K562 (cell line): ENCODE measurements at regions not wholly inside any gene's neighbourhood (a gene's known extent, or its start where the extent isn't known, plus 50 kb on each side); places are given as distances from the start of the nearest gene placed in this dataset.

ENCODE experiments used
- ATAC-seq: fragments of 200-7000 bp; cut with Tn5 transposase; 3 replicates; pipeline ENCODE4 v1.9.1; 2020; ENCODE audit warnings: moderate library complexity
- BruUV-seq: library from RNA; stranded (reverse); fragments of 400-500 nt; replicated peaks from 2 replicates; lab custom pipeline; 2021; lab: Mats Ljungman, UMichigan
- CTCF ChIA-PET: fragments of 300-600 bp; formaldehyde crosslinking; extraction: SDS; loops from one replicate; lab custom pipeline; 2021; ENCODE audit warnings: low intra/inter-chr PET ratio; lab: Yijun Ruan, JAX
- POLR2A ChIA-PET: fragments of 300-600, 350-650 bp; sonication (Branson Sonifier 250); formaldehyde crosslinking; extraction: SDS; loops from one replicate; lab custom pipeline; 2021; ENCODE audit warnings: antibody characterized with exemption, inconsistent platforms; lab: Yijun Ruan, JAX
- DNase-seq, 4 experiments: peaks; one replicate each; pipeline versions ENCODE4 v3.0.0 to v3.0.0-alpha.2; 2011 to 2018; ENCODE audit warnings: low spot score in 3 of 4, mixed read lengths in 3 of 4; ENCODE audit errors: extremely low read depth in 1 of 4
- FAIRE-seq: peaks from 2 replicates; lab custom pipeline; 2011; peaks lifted over from hg19 to GRCh38; lab: Jason Lieb, UNC
- H2AFZ ChIP-seq: 2 replicates; pipeline ENCODE4 v1.6.0; 2011; ENCODE audit warnings: low read depth, low read length, control low read depth, inconsistent platforms
- H3K27ac ChIP-seq: fragments of 200-600 bp; 3 replicates; pipeline ENCODE4 v1.8.0; 2011; ENCODE audit warnings: low read depth, mild to moderate bottlenecking, control low read depth, inconsistent platforms, low read length, moderate library complexity, mixed read lengths; ENCODE audit errors: extremely low read depth
- H3K27me3 ChIP-seq, 2 experiments: fragments of 300-600 bp in 1 of 2; 2 replicates in 1 of 2; 3 replicates in 1 of 2; pipeline versions ENCODE4 v1.6.0 to v1.8.0; 2011; ENCODE audit warnings: inconsistent platforms in 2 of 2, low read length in 2 of 2, mild to moderate bottlenecking in 1 of 2, mixed read lengths in 1 of 2, moderate library complexity in 1 of 2; ENCODE audit not compliant: control insufficient read depth in 2 of 2, insufficient read depth in 2 of 2
- H3K36me3 ChIP-seq: fragments of 300-600 bp; 3 replicates; pipeline ENCODE4 v1.8.0; 2011; ENCODE audit warnings: mild to moderate bottlenecking, low read length, inconsistent platforms; ENCODE audit not compliant: control insufficient read depth, insufficient read depth
- H3K4me1 ChIP-seq, 2 experiments: fragments of 200-600 bp in 1 of 2; replicated peaks in 1 of 2; 2 replicates in 1 of 2; 3 replicates in 1 of 2; pipeline versions ENCODE4 v1.5.1 to v1.8.0; 2011; ENCODE audit warnings: inconsistent platforms in 2 of 2, low read length in 2 of 2, mild to moderate bottlenecking in 1 of 2, mixed read lengths in 1 of 2, moderate library complexity in 1 of 2; ENCODE audit not compliant: control insufficient read depth in 2 of 2, insufficient read depth in 2 of 2
- H3K4me2 ChIP-seq: 2 replicates; pipeline ENCODE4 v1.6.1; 2011; ENCODE audit warnings: low read length, control low read depth, inconsistent platforms, mixed read lengths; ENCODE audit not compliant: insufficient read depth
- H3K4me3 ChIP-seq: fragments of 200-600 bp; sonication (generic), shearing (Covaris generic); 2 replicates; pipeline ENCODE4 v1.5.1; 2016; ENCODE audit warnings: control low read depth, inconsistent platforms
- H3K79me2 ChIP-seq: fragments of 200-600 bp; 3 replicates; pipeline ENCODE4 v1.8.0; 2011; ENCODE audit warnings: low read length, inconsistent platforms; ENCODE audit not compliant: control insufficient read depth, insufficient read depth
- H3K9ac ChIP-seq, 2 experiments: 2 replicates each; pipeline versions ENCODE4 v1.6.0 to v1.6.1; 2011; ENCODE audit warnings: low read depth in 2 of 2, low read length in 2 of 2, control low read depth in 1 of 2, inconsistent platforms in 1 of 2, mild to moderate bottlenecking in 1 of 2, mixed read lengths in 1 of 2; ENCODE audit not compliant: insufficient read depth in 1 of 2
- H3K9me1 ChIP-seq: one replicate; pipeline ENCODE4 v1.6.0; 2011; ENCODE audit warnings: inconsistent platforms, mild to moderate bottlenecking, low read length, moderate library complexity; ENCODE audit not compliant: control insufficient read depth, insufficient read depth
- H3K9me3 ChIP-seq: replicated peaks from 2 replicates; pipeline ENCODE4 v1.5.1; 2011; ENCODE audit warnings: low read depth, low read length, inconsistent platforms; ENCODE audit not compliant: control insufficient read depth, insufficient read depth
- H4K20me1 ChIP-seq: replicated peaks from 2 replicates; pipeline ENCODE4 v1.6.1; 2011; ENCODE audit warnings: low read length, inconsistent platforms, mixed read lengths; ENCODE audit not compliant: control insufficient read depth, insufficient read depth
- CHD4 ChIP-seq: fragments of 200-600 bp; sonication (generic); IDR thresholded peaks from 3 replicates; pipeline ENCODE4 v1.6.1; 2012; ENCODE audit warnings: low read depth, mild to moderate bottlenecking, mixed read lengths, low read length, inconsistent platforms; ENCODE audit not compliant: insufficient read depth, insufficient replicate concordance, poor library complexity, severe bottlenecking
- ETV6 ChIP-seq, 3 experiments: fragments of 150-350 bp in 1 of 3; sonication (generic) in 1 of 3; formaldehyde crosslinking in 1 of 3; IDR thresholded peaks; 2 replicates each; pipeline versions ENCODE4 v1.6.1 to v1.8.0; 2014 to 2022; ENCODE audit warnings: borderline replicate concordance in 2 of 3, low read depth in 2 of 3, antibody characterized with exemption in 1 of 3, low read length in 1 of 3, mild to moderate bottlenecking in 1 of 3, missing genetic modification reagents in 1 of 3
- EZH2 ChIP-seq: IDR thresholded peaks from 2 replicates; pipeline ENCODE4 v1.6.1; 2012; ENCODE audit warnings: low read depth, mild to moderate bottlenecking, inconsistent platforms, low read length, borderline replicate concordance
- IRF2 ChIP-seq: sonication (generic); formaldehyde crosslinking; IDR thresholded peaks from 2 replicates; pipeline ENCODE4 v1.8.1; 2022; ENCODE audit warnings: mild to moderate bottlenecking, missing genetic modification reagents
- NELFE ChIP-seq: IDR thresholded peaks from 2 replicates; pipeline ENCODE4 v1.6.1; 2011; ENCODE audit warnings: mild to moderate bottlenecking; ENCODE audit not compliant: insufficient read depth, insufficient read length
- SAFB ChIP-seq: fragments of 200-400 bp; formaldehyde crosslinking; IDR thresholded peaks from 2 replicates; pipeline ENCODE4 v1.6.1; 2017; ENCODE audit warnings: low read depth, low read length, borderline replicate concordance
- SIX5 ChIP-seq, 2 experiments: IDR thresholded peaks; 2 replicates each; pipeline ENCODE4 v1.6.1; 2011; ENCODE audit warnings: low read length in 2 of 2, borderline replicate concordance in 1 of 2, low read depth in 1 of 2, mild to moderate bottlenecking in 1 of 2, moderate library complexity in 1 of 2; ENCODE audit not compliant: insufficient read depth in 1 of 2
- STAT5B ChIP-seq: fragments of 250-450 bp; sonication (Bioruptor Pico); IDR thresholded peaks from 2 replicates; pipeline ENCODE4 v1.8.0; 2021; ENCODE audit warnings: mild to moderate bottlenecking, inconsistent platforms
- ZBED1 ChIP-seq: IDR thresholded peaks from 2 replicates; pipeline ENCODE4 v1.6.1; 2014
- ZNF57 ChIP-seq: fragments of 450-650 bp; formaldehyde crosslinking; IDR thresholded peaks from 2 replicates; pipeline ENCODE4 v1.4.0; 2020; ENCODE audit warnings: mild to moderate bottlenecking, moderate library complexity
- ZNF696 ChIP-seq: fragments of 250-450 bp; sonication (Bioruptor Pico); conservative IDR thresholded peaks from 2 replicates; pipeline ENCODE4 v1.4.0; 2020; ENCODE audit warnings: mild to moderate bottlenecking, moderate library complexity
- ZNF75A ChIP-seq: fragments of 450-650 bp; formaldehyde crosslinking; IDR thresholded peaks from 2 replicates; pipeline ENCODE4 v1.4.0; 2020; ENCODE audit warnings: mild to moderate bottlenecking
- WGBS: fragments of 100-300 bp; shearing (Covaris generic); methylation state at CpG from one replicate; pipeline ENCODE4 v1.1.6; 2016; ENCODE audit warnings: low coverage, mixed read lengths; ENCODE audit not compliant: insufficient coverage; ENCODE audit errors: missing lambda C conversion rate; 5-methylcytosine and 5-hydroxymethylcytosine counted together
- in situ Hi-C: fragments of 300-500 bp; cut with MboI; formaldehyde crosslinking; loops from 4 replicates; pipeline ENCODE4 v1.15.0; 2018; ENCODE audit warnings: inconsistent platforms, mixed read lengths
- intact Hi-C: fragments of 100-400 bp; cut with micrococcal nuclease; formaldehyde crosslinking; loops from 2 replicates; pipeline ENCODE4 v1.14.2; 2022
- TF ChIP-seq, protein P1 (sequence below): fragments of 450-650 bp; formaldehyde crosslinking; IDR thresholded peaks from 2 replicates; pipeline ENCODE4 v1.4.0; 2022; ENCODE audit warnings: missing genetic modification characterization
- TF ChIP-seq, protein P2 (sequence below): fragments of 250-450 bp; sonication (Bioruptor Pico); IDR thresholded peaks from 2 replicates; pipeline ENCODE4 v1.8.0; 2021; ENCODE audit warnings: moderate library complexity, mild to moderate bottlenecking, inconsistent platforms
- TF ChIP-seq, protein P3 (sequence below): sonication (generic); formaldehyde crosslinking; IDR thresholded peaks from 2 replicates; pipeline ENCODE4 v1.4.0; 2020; ENCODE audit warnings: mild to moderate bottlenecking, missing genetic modification reagents

DNA sequence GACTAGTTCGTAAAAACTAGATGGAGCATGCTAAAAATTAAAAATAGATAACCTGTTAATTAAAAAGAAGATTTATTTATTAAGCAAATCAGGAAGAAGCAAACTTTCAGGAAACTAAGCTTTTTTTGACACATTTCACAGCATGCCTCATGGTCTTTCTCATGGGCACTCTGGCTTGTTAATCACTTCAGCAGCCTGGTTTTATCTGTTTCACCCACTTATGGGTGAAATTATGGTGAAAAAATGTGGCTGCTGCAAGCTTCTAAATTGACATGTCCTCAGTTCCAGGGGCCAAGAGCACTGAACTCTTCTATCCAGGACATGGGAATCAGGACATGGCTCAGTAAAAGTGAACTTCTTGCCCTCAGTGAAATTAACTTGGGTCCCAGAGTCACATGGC lies 468.6 kb upstream of the SYT1 start (continued):
- TF ChIP-seq SIX5 (IDR thresholded peaks at IDR 0.05; ENCODE audit: borderline replicate concordance in 1 of 2, insufficient read depth in 1 of 2, low read depth in 1 of 2, low read length in 2 of 2) (no peak), NELFE (no peak), STAT5B (CRISPR knock-in tag) (no peak), EZH2 (no peak), ZNF57 (CRISPR knock-in tag) (no peak)
- TF ChIP-seq, protein P1, sequence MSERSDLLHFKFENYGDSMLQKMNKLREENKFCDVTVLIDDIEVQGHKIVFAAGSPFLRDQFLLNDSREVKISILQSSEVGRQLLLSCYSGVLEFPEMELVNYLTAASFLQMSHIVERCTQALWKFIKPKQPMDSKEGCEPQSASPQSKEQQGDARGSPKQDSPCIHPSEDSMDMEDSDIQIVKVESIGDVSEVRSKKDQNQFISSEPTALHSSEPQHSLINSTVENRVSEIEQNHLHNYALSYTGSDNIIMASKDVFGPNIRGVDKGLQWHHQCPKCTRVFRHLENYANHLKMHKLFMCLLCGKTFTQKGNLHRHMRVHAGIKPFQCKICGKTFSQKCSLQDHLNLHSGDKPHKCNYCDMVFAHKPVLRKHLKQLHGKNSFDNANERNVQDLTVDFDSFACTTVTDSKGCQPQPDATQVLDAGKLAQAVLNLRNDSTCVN (CRISPR knock-in tag), result no peak

DNA sequence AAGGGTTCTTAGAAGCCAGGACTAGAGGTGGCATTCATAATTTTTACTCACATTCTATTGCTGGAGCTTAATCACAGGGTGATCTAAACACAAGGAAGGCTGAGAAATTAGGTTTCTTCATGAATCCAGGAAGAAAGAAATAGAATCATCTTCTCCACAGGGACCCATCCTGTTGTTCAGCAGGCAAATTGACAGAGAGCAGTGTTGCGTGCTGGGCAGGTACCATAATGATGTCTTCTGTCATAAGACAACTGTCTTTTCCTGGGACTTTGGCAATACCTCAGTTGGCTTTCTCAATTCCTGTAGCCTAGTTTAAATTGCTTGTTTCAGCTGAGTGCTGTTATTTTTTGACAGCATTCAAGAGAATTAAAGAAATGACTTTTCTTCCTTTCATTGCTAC lies 468.0 kb upstream of the SYT1 start:
- Histone ChIP-seq H3K27ac (no peak overlapping the region), H3K4me1 (no peaks in the 10 kb centered on the region), H3K27me3 (no peaks in the 10 kb centered on the region), H3K79me2 (no peaks in the 10 kb centered on the region), H2AFZ (no peak overlapping the region), H3K4me3 (no peak overlapping the region), H3K9ac (no peak overlapping the region), H3K4me2 (no peak overlapping the region), H3K36me3 (no peaks in the 10 kb centered on the region), H3K9me3 (no peaks in the 10 kb centered on the region)
- in situ Hi-C loops (no loop called here), intact Hi-C loops (no loop called here)
- 0% methylated on average over 1 of the region's 1 CpG for WGBS
- DNase-seq, result no peak
- no peak for ATAC-seq
- no TSS peak for BruUV-seq
- FAIRE-seq, result no peak
- TF ChIP-seq SAFB, result no peak
- TF ChIP-seq, protein P2, sequence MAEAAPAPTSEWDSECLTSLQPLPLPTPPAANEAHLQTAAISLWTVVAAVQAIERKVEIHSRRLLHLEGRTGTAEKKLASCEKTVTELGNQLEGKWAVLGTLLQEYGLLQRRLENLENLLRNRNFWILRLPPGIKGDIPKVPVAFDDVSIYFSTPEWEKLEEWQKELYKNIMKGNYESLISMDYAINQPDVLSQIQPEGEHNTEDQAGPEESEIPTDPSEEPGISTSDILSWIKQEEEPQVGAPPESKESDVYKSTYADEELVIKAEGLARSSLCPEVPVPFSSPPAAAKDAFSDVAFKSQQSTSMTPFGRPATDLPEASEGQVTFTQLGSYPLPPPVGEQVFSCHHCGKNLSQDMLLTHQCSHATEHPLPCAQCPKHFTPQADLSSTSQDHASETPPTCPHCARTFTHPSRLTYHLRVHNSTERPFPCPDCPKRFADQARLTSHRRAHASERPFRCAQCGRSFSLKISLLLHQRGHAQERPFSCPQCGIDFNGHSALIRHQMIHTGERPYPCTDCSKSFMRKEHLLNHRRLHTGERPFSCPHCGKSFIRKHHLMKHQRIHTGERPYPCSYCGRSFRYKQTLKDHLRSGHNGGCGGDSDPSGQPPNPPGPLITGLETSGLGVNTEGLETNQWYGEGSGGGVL (CRISPR knock-in tag), result no peak
- TF ChIP-seq CHD4, result no peak
- TF ChIP-seq ZNF75A (CRISPR knock-in tag), result no peak
- TF ChIP-seq, protein P3, sequence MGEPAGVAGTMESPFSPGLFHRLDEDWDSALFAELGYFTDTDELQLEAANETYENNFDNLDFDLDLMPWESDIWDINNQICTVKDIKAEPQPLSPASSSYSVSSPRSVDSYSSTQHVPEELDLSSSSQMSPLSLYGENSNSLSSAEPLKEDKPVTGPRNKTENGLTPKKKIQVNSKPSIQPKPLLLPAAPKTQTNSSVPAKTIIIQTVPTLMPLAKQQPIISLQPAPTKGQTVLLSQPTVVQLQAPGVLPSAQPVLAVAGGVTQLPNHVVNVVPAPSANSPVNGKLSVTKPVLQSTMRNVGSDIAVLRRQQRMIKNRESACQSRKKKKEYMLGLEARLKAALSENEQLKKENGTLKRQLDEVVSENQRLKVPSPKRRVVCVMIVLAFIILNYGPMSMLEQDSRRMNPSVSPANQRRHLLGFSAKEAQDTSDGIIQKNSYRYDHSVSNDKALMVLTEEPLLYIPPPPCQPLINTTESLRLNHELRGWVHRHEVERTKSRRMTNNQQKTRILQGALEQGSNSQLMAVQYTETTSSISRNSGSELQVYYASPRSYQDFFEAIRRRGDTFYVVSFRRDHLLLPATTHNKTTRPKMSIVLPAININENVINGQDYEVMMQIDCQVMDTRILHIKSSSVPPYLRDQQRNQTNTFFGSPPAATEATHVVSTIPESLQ (CRISPR knock-in tag), result no peak
- no peak for TF ChIP-seq ETV6 (IDR thresholded peaks at IDR 0.05; ENCODE audit: borderline replicate concordance in 1 of 2, low read depth in 2 of 2, low read length in 1 of 2)
- TF ChIP-seq ETV6 (CRISPR knock-in tag; IDR thresholded peaks at IDR 0.05; ENCODE audit: borderline replicate concordance), result no peak
- TF ChIP-seq IRF2, result no peak
- TF ChIP-seq ZBED1, result no peak
- no peak for TF ChIP-seq ZNF696 (CRISPR knock-in tag)
- TF ChIP-seq, all 486 proteins: peak for 0
- Histone ChIP-seq H4K20me1 (no peaks in the 10 kb centered on the region), H3K9me1 (no peaks in the 10 kb centered on the region)
- ChIA-PET CTCF (no interaction called here), POLR2A (no interaction called here)
